Activated CD4-positive, alpha-beta memory T cell treated with anti-CD3 and anti-CD28 coated beads, Interleukin-2, amount 10 ng/mL, durations not matched to agents 7 days and 5 days (primary cell): ENCODE measurements at regions not wholly inside any gene's neighbourhood (a gene's known extent, or its start where the extent isn't known, plus 50 kb on each side); places are given as distances from the start of the nearest gene placed in this dataset.

Source experiments
- CTCF ChIA-PET: fragments of 350-600 bp; sonication (Branson Sonifier 250); formaldehyde crosslinking; loops from one replicate; lab custom pipeline; 2021; ENCODE audit warnings: antibody characterized with exemption, inconsistent platforms; lab: Charles Lee
- POLR2A ChIA-PET: fragments of 350-600 bp; sonication (Branson Sonifier 250); formaldehyde crosslinking; loops from one replicate; lab custom pipeline; 2021; ENCODE audit warnings: antibody characterized with exemption; lab: Charles Lee
- DNase-seq: peaks from one replicate; pipeline ENCODE4 v3.0.0-alpha.2; 2020
- H3K27ac Mint-ChIP-seq: one replicate; pipeline ENCODE4 v1.8.0; 2021; ENCODE audit warnings: mild to moderate bottlenecking, mixed read lengths
- H3K27me3 Mint-ChIP-seq: one replicate; pipeline ENCODE4 v1.8.0; 2021; ENCODE audit warnings: mixed read lengths
- H3K36me3 Mint-ChIP-seq: one replicate; pipeline ENCODE4 v1.8.0; 2021; ENCODE audit warnings: low read depth, mixed read lengths
- H3K4me1 Mint-ChIP-seq: one replicate; pipeline ENCODE4 v1.8.0; 2021; ENCODE audit warnings: mixed read lengths
- H3K4me3 Mint-ChIP-seq: one replicate; pipeline ENCODE4 v1.8.0; 2021; ENCODE audit warnings: mild to moderate bottlenecking, mixed read lengths
- H3K9me3 Mint-ChIP-seq: one replicate; pipeline ENCODE4 v1.8.0; 2021; ENCODE audit warnings: mixed read lengths

DNA sequence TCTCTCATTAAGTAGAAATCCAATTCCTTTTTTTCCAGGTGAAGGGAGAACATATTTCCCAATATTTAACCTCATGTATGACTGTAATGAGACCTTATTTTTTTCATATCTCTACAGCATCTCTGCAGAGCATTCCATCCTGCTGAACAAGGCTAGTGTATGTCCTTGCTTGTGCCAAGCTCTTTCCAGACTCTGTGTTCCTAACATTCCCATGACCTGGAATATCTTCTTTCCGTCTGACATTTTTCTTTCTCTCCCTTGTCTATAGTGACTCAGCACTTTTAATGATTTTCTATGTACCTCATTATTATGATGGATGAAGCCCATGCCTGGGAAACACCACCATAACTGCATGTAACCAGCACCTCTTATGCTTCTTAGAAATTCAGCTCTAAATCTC, 278.3 kb upstream of the NRIP1 start:
- H3K4me3 Mint-ChIP-seq: no peak overlapping the region
- CTCF ChIA-PET: no interaction called here

DNA sequence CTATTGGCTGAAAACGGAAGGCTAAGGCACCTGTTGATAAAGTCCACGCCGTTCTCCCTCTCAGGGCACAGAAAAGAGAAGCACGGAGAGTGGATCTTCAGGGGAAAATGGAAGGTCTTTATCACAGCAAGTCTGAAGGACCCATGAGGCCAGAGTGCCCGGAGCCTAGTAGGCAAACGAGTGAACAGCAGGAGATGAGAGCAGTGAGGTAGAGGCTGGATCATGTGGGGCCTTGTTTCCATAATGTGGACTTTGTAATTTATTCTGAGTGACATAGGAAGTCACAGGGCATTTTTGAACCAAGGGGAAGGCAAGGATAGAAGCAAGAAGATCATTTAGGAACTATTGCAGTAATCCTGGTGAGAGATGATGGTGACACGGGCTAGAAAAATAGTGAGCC, 287.2 kb upstream of the NRIP1 start:
- POLR2A ChIA-PET: no interaction called here
- no peak overlapping the region for H3K4me3 Mint-ChIP-seq
- no peak overlapping the region for H3K27ac Mint-ChIP-seq
- no peaks in the 10 kb centered on the region for H3K36me3 Mint-ChIP-seq
- H3K27me3 Mint-ChIP-seq: no peaks in the 10 kb centered on the region
- no peaks in the 10 kb centered on the region for H3K4me1 Mint-ChIP-seq
- CTCF ChIA-PET: no interaction called here
- H3K9me3 Mint-ChIP-seq: no peaks in the 10 kb centered on the region
- no peak for DNase-seq

More for the DNA sequence above, 278.3 kb upstream of the NRIP1 start:
- H3K27ac Mint-ChIP-seq: no peak overlapping the region
- H3K4me1 Mint-ChIP-seq: no peaks in the 10 kb centered on the region
- no peak for DNase-seq
- no peaks in the 10 kb centered on the region for H3K36me3 Mint-ChIP-seq
- H3K27me3 Mint-ChIP-seq: peaks cover 1% of the 10 kb centered on the region
- no peaks in the 10 kb centered on the region for H3K9me3 Mint-ChIP-seq
- POLR2A ChIA-PET: no interaction called here

- Mint-ChIP-seq H3K4me1 (no peaks in the 10 kb centered on the region), H3K9me3 (no peaks in the 10 kb centered on the region), H3K4me3 (no peak overlapping the region)
These were observed 288.7 kb upstream of the NRIP1 start for GRCh38 chr21:15353546-15353945.

DNA sequence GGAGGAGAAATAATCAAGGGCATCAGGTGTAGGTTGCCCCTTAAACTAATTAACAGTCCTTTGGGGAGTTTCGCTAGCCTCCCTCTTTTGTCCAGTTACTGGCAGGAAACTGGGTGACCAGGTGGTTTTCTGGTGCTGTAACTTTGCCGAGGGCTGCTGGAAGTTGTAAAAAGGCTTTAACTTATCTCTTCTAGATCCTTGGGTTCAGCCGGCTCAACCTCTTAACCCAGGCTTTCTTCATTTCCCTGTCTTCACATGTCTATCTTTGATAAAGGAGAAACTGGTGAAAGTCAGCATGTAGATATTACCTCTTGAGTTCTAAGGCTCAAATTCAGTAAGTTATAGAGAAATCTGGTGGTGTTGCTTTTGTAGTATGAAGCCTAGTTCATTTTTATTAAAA, 289.7 kb upstream of the NRIP1 start:
- H3K27ac Mint-ChIP-seq: no peak overlapping the region

More at GRCh38 chr21:15353546-15353945, 288.7 kb upstream of the NRIP1 start:
- POLR2A ChIA-PET: no interaction called here
- CTCF ChIA-PET: no interaction called here
- no peak for DNase-seq
- Mint-ChIP-seq H3K36me3 (no peaks in the 10 kb centered on the region), H3K27me3 (no peaks in the 10 kb centered on the region), H3K27ac (no peak overlapping the region)

DNA sequence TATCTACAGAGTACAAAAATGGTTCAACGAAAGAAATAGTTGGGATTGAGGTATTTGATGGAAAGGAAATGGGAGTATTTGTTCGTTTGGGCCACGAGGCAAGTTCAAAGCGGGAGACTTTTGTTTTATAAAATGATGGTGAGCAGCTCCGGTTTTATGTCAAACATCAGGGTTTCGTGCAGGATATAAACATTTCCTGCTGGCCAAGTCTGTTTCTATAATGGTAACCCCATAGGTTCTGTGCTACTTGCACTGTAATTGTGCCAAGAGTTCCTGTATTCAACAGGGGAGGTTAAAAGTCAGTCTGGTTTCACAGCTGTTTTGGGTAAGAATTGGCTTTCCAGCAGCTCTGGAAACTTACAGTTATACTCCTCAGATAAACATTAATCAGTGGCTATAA, 290.3 kb upstream of the NRIP1 start:
- H3K9me3 Mint-ChIP-seq: no peaks in the 10 kb centered on the region
- CTCF ChIA-PET: no interaction called here
- H3K4me1 Mint-ChIP-seq: no peaks in the 10 kb centered on the region
- POLR2A ChIA-PET: no interaction called here
- DNase-seq: no peak
- H3K27me3 Mint-ChIP-seq: no peaks in the 10 kb centered on the region
- H3K4me3 Mint-ChIP-seq: no peak overlapping the region
- H3K27ac Mint-ChIP-seq: no peak overlapping the region
- H3K36me3 Mint-ChIP-seq: no peaks in the 10 kb centered on the region

More for the DNA sequence above, 289.7 kb upstream of the NRIP1 start:
- CTCF ChIA-PET: no interaction called here
- H3K9me3 Mint-ChIP-seq: no peaks in the 10 kb centered on the region
- H3K4me3 Mint-ChIP-seq: no peak overlapping the region
- DNase-seq: no peak
- H3K36me3 Mint-ChIP-seq: no peaks in the 10 kb centered on the region
- H3K27me3 Mint-ChIP-seq: no peaks in the 10 kb centered on the region
- no peaks in the 10 kb centered on the region for H3K4me1 Mint-ChIP-seq
- POLR2A ChIA-PET: no interaction called here

DNA sequence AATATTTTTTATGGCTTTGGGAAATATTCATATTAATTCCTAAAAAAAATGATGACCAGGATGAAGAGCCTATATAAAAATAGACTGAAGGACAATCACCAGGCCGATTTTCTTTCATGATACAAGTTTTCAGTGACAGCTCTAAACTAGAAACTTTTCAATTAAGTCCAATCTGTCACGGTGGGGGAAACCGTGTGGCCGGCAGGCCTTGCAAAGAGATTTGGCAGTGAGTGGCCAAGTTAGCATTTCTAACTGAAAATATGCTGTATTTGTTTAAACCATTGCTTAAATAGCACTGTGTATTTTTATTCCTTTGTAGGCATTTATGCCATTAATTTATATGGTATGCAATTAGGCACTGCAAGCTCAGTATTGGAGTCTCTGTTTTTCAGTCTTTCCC, 294.5 kb upstream of the NRIP1 start:
- Mint-ChIP-seq H3K4me3 (no peak overlapping the region), H3K27me3 (no peaks in the 10 kb centered on the region), H3K36me3 (no peaks in the 10 kb centered on the region), H3K27ac (no peak overlapping the region), H3K4me1 (no peaks in the 10 kb centered on the region), H3K9me3 (no peaks in the 10 kb centered on the region)
- no peak for DNase-seq
- POLR2A ChIA-PET: no interaction called here
- CTCF ChIA-PET: no interaction called here

- POLR2A ChIA-PET: no interaction called here
- Mint-ChIP-seq H3K4me3 (no peak overlapping the region), H3K27me3 (no peaks in the 10 kb centered on the region), H3K9me3 (peaks cover 2% of the 10 kb centered on the region), H3K4me1 (no peaks in the 10 kb centered on the region), H3K27ac (no peak overlapping the region), H3K36me3 (no peaks in the 10 kb centered on the region)
- DNase-seq: no peak
- CTCF ChIA-PET: no interaction called here
These were observed 297.7 kb upstream of the NRIP1 start for GRCh38 chr21:15362458-15362857.

GRCh38 chr21:15363921-15364320, 299.1 kb upstream of the NRIP1 start:
- DNase-seq: no peak
- no peaks in the 10 kb centered on the region for H3K36me3 Mint-ChIP-seq
- H3K9me3 Mint-ChIP-seq: peaks cover 2% of the 10 kb centered on the region
- no peaks in the 10 kb centered on the region for H3K4me1 Mint-ChIP-seq
- H3K27me3 Mint-ChIP-seq: no peaks in the 10 kb centered on the region
- ChIA-PET POLR2A (no interaction called here), CTCF (no interaction called here)
- H3K27ac Mint-ChIP-seq: no peak overlapping the region
- no peak overlapping the region for H3K4me3 Mint-ChIP-seq

GRCh38 chr21:15365751-15366392, 301.1 kb upstream of the NRIP1 start:
- POLR2A ChIA-PET: no interaction called here
- no peaks in the 10 kb centered on the region for H3K36me3 Mint-ChIP-seq
- H3K4me1 Mint-ChIP-seq: no peaks in the 10 kb centered on the region
- CTCF ChIA-PET: no interaction called here
- no peak for DNase-seq
- H3K4me3 Mint-ChIP-seq: no peak overlapping the region
- H3K9me3 Mint-ChIP-seq: peaks cover 2% of the 10 kb centered on the region
- no peaks in the 10 kb centered on the region for H3K27me3 Mint-ChIP-seq
- H3K27ac Mint-ChIP-seq: no peak overlapping the region

DNA sequence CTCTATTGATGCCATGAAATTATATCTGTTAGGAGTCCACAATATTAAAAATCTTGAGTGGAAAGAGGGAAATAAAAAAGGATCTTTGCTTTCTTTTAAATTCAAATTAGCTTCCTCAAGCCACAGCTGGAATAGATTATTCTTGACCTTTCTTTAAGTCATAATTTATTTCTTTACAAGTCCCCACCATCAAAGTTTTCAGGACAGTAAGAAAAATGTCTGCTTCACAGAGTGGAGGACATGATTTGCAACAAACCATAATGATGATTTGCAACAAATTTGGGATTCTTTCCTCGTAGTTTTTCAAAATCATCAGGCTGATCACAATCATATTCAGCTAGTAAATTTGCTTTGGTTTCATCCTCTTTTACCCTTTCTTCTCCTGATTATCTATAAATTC, 301.8 kb upstream of the NRIP1 start:
- Mint-ChIP-seq H3K27ac (no peak overlapping the region), H3K4me3 (no peak overlapping the region), H3K27me3 (no peaks in the 10 kb centered on the region), H3K4me1 (no peaks in the 10 kb centered on the region), H3K9me3 (peaks cover 2% of the 10 kb centered on the region), H3K36me3 (no peaks in the 10 kb centered on the region)
- ChIA-PET POLR2A (no interaction called here), CTCF (no interaction called here)
- no peak for DNase-seq

DNA sequence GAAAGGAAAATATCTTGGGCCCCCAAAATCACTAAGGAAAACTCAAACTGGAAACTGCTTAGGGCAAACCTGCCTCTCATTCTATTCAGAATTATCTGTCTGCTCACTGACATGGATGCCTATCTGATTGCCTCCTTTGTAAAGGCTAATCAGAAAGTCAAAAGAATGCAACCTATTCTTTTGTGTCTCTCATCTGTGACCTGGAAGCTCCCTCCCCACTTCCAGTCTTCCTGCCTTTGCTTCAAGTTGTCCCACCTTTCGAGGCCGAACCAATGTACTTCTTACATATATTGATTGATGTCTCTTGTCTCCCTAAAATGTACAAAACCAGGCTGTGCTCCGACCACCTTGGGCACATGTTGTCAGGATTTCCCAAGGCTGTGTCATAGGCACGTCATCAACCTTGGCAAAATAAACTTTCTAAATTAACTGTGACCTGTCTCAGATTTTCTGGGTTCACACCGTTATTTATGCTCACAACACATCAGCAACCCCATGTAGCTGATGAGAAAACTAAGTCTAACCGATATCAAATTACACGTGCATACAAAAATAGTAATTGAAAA, 302.3 kb upstream of the NRIP1 start:
- Mint-ChIP-seq H3K9me3 (peaks cover 2% of the 10 kb centered on the region), H3K27ac (no peak overlapping the region)

DNA sequence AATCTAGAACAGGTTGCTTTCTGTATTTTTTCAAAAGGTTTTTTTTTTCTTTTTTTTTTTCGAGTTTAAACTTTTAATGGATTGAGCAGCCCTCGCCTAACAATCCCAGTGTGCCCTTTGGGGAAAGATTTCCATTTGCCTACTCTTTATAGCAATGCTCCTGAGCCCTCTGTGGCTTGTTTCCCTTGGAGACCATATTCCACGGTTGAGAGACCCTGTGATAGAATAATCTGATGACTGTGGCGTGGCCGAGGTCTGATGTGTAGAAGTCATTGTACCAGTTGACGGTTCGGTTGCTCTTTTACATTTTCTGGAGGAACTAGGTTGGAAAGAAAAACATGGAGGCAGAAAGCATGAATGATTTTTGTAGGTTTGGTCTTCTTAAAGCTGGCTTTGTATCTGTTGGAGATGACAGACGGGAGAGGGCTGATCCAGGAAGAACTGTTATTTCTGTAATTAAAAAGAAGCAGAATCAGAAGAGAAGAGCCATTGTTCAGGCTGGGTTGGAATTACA, 305.7 kb upstream of the NRIP1 start:
- H3K27me3 Mint-ChIP-seq: no peaks in the 10 kb centered on the region
- H3K4me1 Mint-ChIP-seq: no peaks in the 10 kb centered on the region
- H3K4me3 Mint-ChIP-seq: no peak overlapping the region
- no peak overlapping the region for H3K27ac Mint-ChIP-seq
- no peaks in the 10 kb centered on the region for H3K36me3 Mint-ChIP-seq
- DNase-seq: no peak
- ChIA-PET CTCF (no interaction called here), POLR2A (no interaction called here)
- peaks cover 2% of the 10 kb centered on the region for H3K9me3 Mint-ChIP-seq

More for the DNA sequence above, 302.3 kb upstream of the NRIP1 start:
- POLR2A ChIA-PET: no interaction called here
- no peak overlapping the region for H3K4me3 Mint-ChIP-seq
- H3K36me3 Mint-ChIP-seq: no peaks in the 10 kb centered on the region
- H3K27me3 Mint-ChIP-seq: no peaks in the 10 kb centered on the region
- DNase-seq: no peak
- H3K4me1 Mint-ChIP-seq: no peaks in the 10 kb centered on the region
- CTCF ChIA-PET: no interaction called here

GRCh38 chr21:15373941-15374340, 309.1 kb upstream of the NRIP1 start:
- Mint-ChIP-seq H3K36me3 (no peaks in the 10 kb centered on the region), H3K27me3 (no peaks in the 10 kb centered on the region), H3K4me1 (no peaks in the 10 kb centered on the region), H3K4me3 (no peak overlapping the region), H3K27ac (no peak overlapping the region), H3K9me3 (no peaks in the 10 kb centered on the region)
- ChIA-PET POLR2A (no interaction called here), CTCF (interaction anchor here (0.7 kb wide), 1 partner anchor 843 kb away, joined by 4 read pairs; no protein-coding TSS in a partner anchor)
- DNase-seq: no peak

- Mint-ChIP-seq H3K36me3 (no peaks in the 10 kb centered on the region), H3K27me3 (no peaks in the 10 kb centered on the region), H3K9me3 (no peaks in the 10 kb centered on the region), H3K27ac (no peak overlapping the region), H3K4me1 (no peaks in the 10 kb centered on the region), H3K4me3 (no peak overlapping the region)
- ChIA-PET CTCF (no interaction called here), POLR2A (no interaction called here)
- DNase-seq: no peak
These were observed 315.0 kb upstream of the NRIP1 start for GRCh38 chr21:15379776-15380175.
